GM23338 (cell line): ENCODE measurements at regions not wholly inside any gene's neighbourhood (a gene's known extent, or its start where the extent isn't known, plus 50 kb on each side); places are given as distances from the start of the nearest gene placed in this dataset.

Experiments
- ATAC-seq: fragments of 200-7000 bp; cut with Tn5 transposase; 3 replicates; pipeline ENCODE4 v1.9.1; 2020
- DNase-seq: peaks from one replicate; pipeline ENCODE4 v3.0.0-alpha.2; 2015; ENCODE audit warnings: low spot score
- H2AFZ ChIP-seq: fragments of 200-600 bp; sonication (generic); 2 replicates; pipeline ENCODE4 v1.8.0; 2016; ENCODE audit warnings: antibody characterized with exemption, mild to moderate bottlenecking, moderate library complexity
- H3F3A ChIP-seq: fragments of 200-600 bp; sonication (generic); replicated peaks from 2 replicates; pipeline ENCODE4 v1.8.0; 2017; ENCODE audit warnings: antibody characterized with exemption, mixed run types, low read depth
- H3K27ac ChIP-seq: fragments of 200-600 bp; sonication (generic); 2 replicates; pipeline ENCODE4 v1.6.1; 2016; ENCODE audit warnings: low read depth
- H3K27me3 ChIP-seq: fragments of 200-600 bp; sonication (generic); 2 replicates; pipeline ENCODE4 v1.8.0; 2016; ENCODE audit warnings: mild to moderate bottlenecking, mixed run types, moderate library complexity; ENCODE audit not compliant: insufficient read depth
- H3K36me3 ChIP-seq: fragments of 200-600 bp; sonication (generic); 2 replicates; pipeline ENCODE4 v1.8.0; 2016; ENCODE audit warnings: mild to moderate bottlenecking; ENCODE audit not compliant: insufficient read depth
- H3K4me1 ChIP-seq: fragments of 200-600 bp; sonication (generic); 2 replicates; pipeline ENCODE4 v1.8.0; 2016; ENCODE audit warnings: mild to moderate bottlenecking, moderate library complexity; ENCODE audit not compliant: insufficient read depth
- H3K4me2 ChIP-seq: fragments of 200-600 bp; sonication (generic); 2 replicates; pipeline ENCODE4 v1.7.1; 2017; ENCODE audit warnings: mixed run types
- H3K4me3 ChIP-seq: fragments of 200-600 bp; sonication (generic); 2 replicates; pipeline ENCODE4 v1.6.1; 2016; ENCODE audit warnings: mixed run types
- H3K79me2 ChIP-seq: fragments of 200-600 bp; sonication (generic); replicated peaks from 2 replicates; pipeline ENCODE4 v1.8.0; 2017; ENCODE audit warnings: mild to moderate bottlenecking; ENCODE audit not compliant: insufficient read depth
- H3K9me2 ChIP-seq: fragments of 200-600 bp; sonication (generic); 2 replicates; pipeline ENCODE4 v1.8.0; 2017; ENCODE audit not compliant: insufficient read depth
- H4K20me1 ChIP-seq: fragments of 200-600 bp; sonication (generic); replicated peaks from 2 replicates; pipeline ENCODE4 v1.8.0; 2017; ENCODE audit warnings: mild to moderate bottlenecking; ENCODE audit not compliant: insufficient read depth
- H3K27ac Mint-ChIP-seq: 2 replicates; pipeline ENCODE4 v1.8.0; 2020; ENCODE audit warnings: inconsistent platforms, mild to moderate bottlenecking, moderate library complexity, mixed read lengths
- H3K27me3 Mint-ChIP-seq: 3 replicates; pipeline ENCODE4 v1.8.0; 2022; ENCODE audit warnings: low read depth, mild to moderate bottlenecking, moderate library complexity, mixed read lengths, inconsistent platforms; ENCODE audit not compliant: insufficient read depth, poor library complexity
- H3K36me3 Mint-ChIP-seq: 3 replicates; pipeline ENCODE4 v1.8.0; 2021; ENCODE audit warnings: low read depth, mild to moderate bottlenecking, inconsistent platforms, moderate library complexity, mixed read lengths
- H3K4me1 Mint-ChIP-seq: 3 replicates; pipeline ENCODE4 v1.8.0; 2020; ENCODE audit warnings: mild to moderate bottlenecking, inconsistent platforms, mixed read lengths
- H3K4me3 Mint-ChIP-seq: 3 replicates; pipeline ENCODE4 v1.8.0; 2021; ENCODE audit warnings: moderate library complexity, mild to moderate bottlenecking, inconsistent platforms, mixed read lengths
- H3K9me3 Mint-ChIP-seq: 3 replicates; pipeline ENCODE4 v1.8.0; 2020; ENCODE audit warnings: moderate library complexity, mild to moderate bottlenecking, inconsistent platforms, mixed read lengths
- CREB1 ChIP-seq: fragments of 250-450 bp; sonication (Bioruptor Pico); IDR thresholded peaks from 2 replicates; pipeline ENCODE4 v1.5.0; 2020; ENCODE audit warnings: low read depth, mild to moderate bottlenecking, moderate library complexity
- CTCF ChIP-seq, 2 experiments: fragments of 200-600 bp in 1 of 2; sonication (generic) in 1 of 2; conservative IDR thresholded peaks; 2 replicates each; pipeline versions ENCODE4 v1.5.1 to v1.6.1; 2016 to 2017; ENCODE audit warnings: antibody characterized with exemption in 2 of 2, low read depth in 2 of 2, mild to moderate bottlenecking in 2 of 2, moderate library complexity in 1 of 2
- ETS1 ChIP-seq: IDR thresholded peaks from 2 replicates; pipeline ENCODE4 v1.6.1; 2016; ENCODE audit warnings: antibody characterized with exemption
- EZH2 ChIP-seq: fragments of 200-600 bp; sonication (generic); IDR thresholded peaks from one replicate; pipeline ENCODE4 v1.8.0; 2017; ENCODE audit warnings: antibody characterized with exemption, mild to moderate bottlenecking, low read depth; ENCODE audit not compliant: unreplicated experiment
- EZH2phosphoT487 ChIP-seq: fragments of 200-600 bp; sonication (generic); IDR thresholded peaks from one replicate; pipeline ENCODE4 v1.8.1; 2018; ENCODE audit warnings: antibody characterized with exemption; ENCODE audit not compliant: unreplicated experiment
- JUNB ChIP-seq: IDR thresholded peaks from one replicate; pipeline ENCODE4 v1.6.1; 2016; ENCODE audit warnings: antibody characterized with exemption; ENCODE audit not compliant: unreplicated experiment
- NANOG ChIP-seq: IDR thresholded peaks from 2 replicates; pipeline ENCODE4 v1.6.1; 2016; ENCODE audit warnings: antibody characterized with exemption, borderline replicate concordance
- POLR2AphosphoS5 ChIP-seq: IDR thresholded peaks from 2 replicates; pipeline ENCODE4 v1.6.1; 2016; ENCODE audit warnings: antibody characterized with exemption, low read depth
- REST ChIP-seq: IDR thresholded peaks from one replicate; pipeline ENCODE4 v1.6.1; 2018; ENCODE audit warnings: antibody characterized with exemption; ENCODE audit not compliant: unreplicated experiment
- STAT1 ChIP-seq: IDR thresholded peaks from one replicate; pipeline ENCODE4 v1.6.1; 2016; ENCODE audit warnings: antibody characterized with exemption; ENCODE audit not compliant: unreplicated experiment
- ZNF114 ChIP-seq: fragments of 250-450 bp; sonication (Bioruptor Pico); IDR thresholded peaks from 2 replicates; pipeline ENCODE4 v1.5.0; 2020; ENCODE audit warnings: mild to moderate bottlenecking, moderate library complexity
- ZNF331 ChIP-seq: fragments of 250-450 bp; sonication (Bioruptor Pico); IDR thresholded peaks from 2 replicates; pipeline ENCODE4 v1.5.0; 2020; ENCODE audit warnings: low read depth, mild to moderate bottlenecking, moderate library complexity
- ZNF462 ChIP-seq: fragments of 250-450 bp; sonication (Bioruptor Pico); IDR thresholded peaks from 2 replicates; pipeline ENCODE4 v1.5.0; 2020; ENCODE audit warnings: mild to moderate bottlenecking, moderate library complexity

GRCh38 chr6:40809627-40810026, 222.5 kb upstream of the LRFN2 start:
- Histone ChIP-seq H3K79me2 (no peaks in the 10 kb centered on the region), H3K4me1 (no peaks in the 10 kb centered on the region), H3K36me3 (no peaks in the 10 kb centered on the region), H3K4me2 (no peak overlapping the region), H2AFZ (no peak overlapping the region), H4K20me1 (no peaks in the 10 kb centered on the region), H3F3A (no peaks in the 10 kb centered on the region), H3K9me2 (no peaks in the 10 kb centered on the region), H3K4me3 (no peak overlapping the region), H3K27ac (no peak overlapping the region), H3K27me3 (no peaks in the 10 kb centered on the region)
- DNase-seq = no peak
- Mint-ChIP-seq H3K9me3 (no peaks in the 10 kb centered on the region; the same call in 2 of the 3 replicates), H3K4me3 (no peak overlapping the region), H3K27ac (no peak overlapping the region), H3K27me3 (no peaks in the 10 kb centered on the region), H3K36me3 (no peaks in the 10 kb centered on the region), H3K4me1 (no peaks in the 10 kb centered on the region)
- TF ChIP-seq ZNF114 (CRISPR knock-in tag) (no peak), ZNF331 (CRISPR knock-in tag) (no peak), ZNF462 (no peak), STAT1 (no peak), CTCF (conservative IDR thresholded peaks at IDR 0.05; ENCODE audit: low read depth in 2 of 2) (no peak), ETS1 (no peak), EZH2phosphoT487 (no peak), REST (no peak), POLR2AphosphoS5 (no peak), CREB1 (CRISPR knock-in tag) (no peak), JUNB (no peak), EZH2 (no peak), NANOG (no peak)
- no peak for ATAC-seq
